A673 (cell line): ENCODE measurements at regions not wholly inside any gene's neighbourhood (a gene's known extent, or its start where the extent isn't known, plus 50 kb on each side); places are given as distances from the start of the nearest gene placed in this dataset.

Experiments
- BruUV-seq: library from RNA; stranded (reverse); fragments of 400-500 nt; replicated peaks from 2 replicates; lab custom pipeline; 2021; lab: Mats Ljungman, UMichigan
- CTCF ChIA-PET: fragments of 300-600 bp; sonication (Branson Sonifier 250); formaldehyde crosslinking; loops from one replicate; lab custom pipeline; 2022; ENCODE audit warnings: antibody characterized with exemption; lab: Charles Lee
- POLR2A ChIA-PET: fragments of 300-600 bp; sonication (Branson Sonifier 250); formaldehyde crosslinking; loops from one replicate; lab custom pipeline; 2022; ENCODE audit warnings: antibody characterized with exemption; ENCODE audit not compliant: low non-redundant PET; lab: Charles Lee
- DNase-seq: peaks from one replicate; pipeline ENCODE4 v3.0.0-alpha.2; 2015; ENCODE audit warnings: low spot score
- H3K27ac ChIP-seq: fragments of 200-600 bp; sonication (generic); 2 replicates; pipeline ENCODE4 v1.5.1; 2016; ENCODE audit warnings: mixed run types, low read depth, mild to moderate bottlenecking, mixed read lengths, antibody characterized with exemption, low read length; ENCODE audit not compliant: poor library complexity, severe bottlenecking
- H3K27me3 ChIP-seq: fragments of 200-600 bp; sonication (generic); replicated peaks from 2 replicates; pipeline ENCODE4 v1.6.1; 2017; ENCODE audit warnings: mixed run types, low read depth, mild to moderate bottlenecking, mixed read lengths, antibody characterized with exemption, low read length; ENCODE audit not compliant: insufficient read depth, poor library complexity
- H3K36me3 ChIP-seq: fragments of 200-600 bp; sonication (generic); 2 replicates; pipeline ENCODE4 v1.6.1; 2016; ENCODE audit warnings: mixed run types, mild to moderate bottlenecking, mixed read lengths, antibody characterized with exemption, low read length; ENCODE audit not compliant: insufficient read depth, poor library complexity, severe bottlenecking
- H3K4me1 ChIP-seq: fragments of 200-600 bp; sonication (generic); 2 replicates; pipeline ENCODE4 v1.6.1; 2017; ENCODE audit warnings: mixed run types, mild to moderate bottlenecking, mixed read lengths, antibody characterized with exemption, low read length; ENCODE audit not compliant: insufficient read depth, poor library complexity, severe bottlenecking
- H3K4me3 ChIP-seq: fragments of 200-600 bp; sonication (generic); 2 replicates; pipeline ENCODE4 v1.5.1; 2016; ENCODE audit warnings: low read depth, mixed run types, mild to moderate bottlenecking, mixed read lengths, low read length; ENCODE audit not compliant: poor library complexity, severe bottlenecking
- H3K9me3 ChIP-seq: fragments of 200-600 bp; sonication (generic); 2 replicates; pipeline ENCODE4 v1.6.1; 2016; ENCODE audit warnings: mixed run types, low read depth, mild to moderate bottlenecking, mixed read lengths, antibody characterized with exemption, low read length; ENCODE audit not compliant: poor library complexity, severe bottlenecking
- CTCF ChIP-seq: fragments of 300-800, 200-600 bp; sonication (generic); conservative IDR thresholded peaks from 2 replicates; pipeline ENCODE4 v1.5.1; 2017; ENCODE audit warnings: low read depth, mild to moderate bottlenecking, antibody characterized with exemption, low read length, moderate library complexity, mixed read lengths
- EZH2 ChIP-seq: fragments of 200-600 bp; sonication (generic); IDR thresholded peaks from 2 replicates; pipeline ENCODE4 v1.6.1; 2017; ENCODE audit warnings: borderline replicate concordance, low read depth, mild to moderate bottlenecking, mixed read lengths, antibody characterized with exemption, low read length; ENCODE audit not compliant: poor library complexity, severe bottlenecking
- intact Hi-C: fragments of 100-400 bp; cut with micrococcal nuclease; formaldehyde crosslinking; loops from one replicate; pipeline ENCODE4 v1.10.0; 2022; ENCODE audit not compliant: unreplicated experiment

- no peak overlapping the region for H3K4me3 ChIP-seq
- ChIA-PET CTCF (no interaction called here), POLR2A (no interaction called here)
Observed at GRCh38 chr6:25103603-25104002, 167.8 kb upstream of the RIPOR2 start.

GRCh38 chr6:25105070-25105925 lies 169.5 kb upstream of the RIPOR2 start:
- POLR2A ChIA-PET: no interaction called here
- CTCF ChIA-PET: no interaction called here
- Histone ChIP-seq H3K4me3 (no peak overlapping the region), H3K27ac (no peak overlapping the region), H3K9me3 (no peaks in the 10 kb centered on the region), H3K36me3 (no peaks in the 10 kb centered on the region), H3K4me1 (no peaks in the 10 kb centered on the region), H3K27me3 (no peaks in the 10 kb centered on the region)
- no TSS peak for BruUV-seq
- TF ChIP-seq EZH2 (no peak), CTCF (no peak)
- intact Hi-C loops: no loop called here
- no peak for DNase-seq

More at GRCh38 chr6:25103603-25104002, 167.8 kb upstream of the RIPOR2 start:
- Histone ChIP-seq H3K4me1 (no peaks in the 10 kb centered on the region), H3K9me3 (no peaks in the 10 kb centered on the region), H3K36me3 (no peaks in the 10 kb centered on the region), H3K27ac (no peak overlapping the region), H3K27me3 (no peaks in the 10 kb centered on the region)
- no peak for TF ChIP-seq EZH2
- TF ChIP-seq CTCF: no peak
- BruUV-seq: no TSS peak
- no peak for DNase-seq
- intact Hi-C loops: no loop called here

- TF ChIP-seq CTCF: no peak
- no peak for TF ChIP-seq EZH2
- no TSS peak for BruUV-seq
- CTCF ChIA-PET: no interaction called here
Observed at GRCh38 chr6:25107218-25107617, 171.5 kb upstream of the RIPOR2 start.

More at GRCh38 chr6:25107218-25107617, 171.5 kb upstream of the RIPOR2 start:
- Histone ChIP-seq H3K27me3 (no peaks in the 10 kb centered on the region), H3K27ac (no peak overlapping the region), H3K4me1 (no peaks in the 10 kb centered on the region), H3K9me3 (no peaks in the 10 kb centered on the region), H3K36me3 (no peaks in the 10 kb centered on the region), H3K4me3 (no peak overlapping the region)
- DNase-seq: no peak
- POLR2A ChIA-PET: no interaction called here
- intact Hi-C loops: no loop called here
